ENCODE measurements at regions not wholly inside any gene's neighbourhood (a gene's known extent, or its start where the extent isn't known, plus 50 kb on each side); places are given as distances from the start of the nearest gene placed in this dataset.

DNA sequence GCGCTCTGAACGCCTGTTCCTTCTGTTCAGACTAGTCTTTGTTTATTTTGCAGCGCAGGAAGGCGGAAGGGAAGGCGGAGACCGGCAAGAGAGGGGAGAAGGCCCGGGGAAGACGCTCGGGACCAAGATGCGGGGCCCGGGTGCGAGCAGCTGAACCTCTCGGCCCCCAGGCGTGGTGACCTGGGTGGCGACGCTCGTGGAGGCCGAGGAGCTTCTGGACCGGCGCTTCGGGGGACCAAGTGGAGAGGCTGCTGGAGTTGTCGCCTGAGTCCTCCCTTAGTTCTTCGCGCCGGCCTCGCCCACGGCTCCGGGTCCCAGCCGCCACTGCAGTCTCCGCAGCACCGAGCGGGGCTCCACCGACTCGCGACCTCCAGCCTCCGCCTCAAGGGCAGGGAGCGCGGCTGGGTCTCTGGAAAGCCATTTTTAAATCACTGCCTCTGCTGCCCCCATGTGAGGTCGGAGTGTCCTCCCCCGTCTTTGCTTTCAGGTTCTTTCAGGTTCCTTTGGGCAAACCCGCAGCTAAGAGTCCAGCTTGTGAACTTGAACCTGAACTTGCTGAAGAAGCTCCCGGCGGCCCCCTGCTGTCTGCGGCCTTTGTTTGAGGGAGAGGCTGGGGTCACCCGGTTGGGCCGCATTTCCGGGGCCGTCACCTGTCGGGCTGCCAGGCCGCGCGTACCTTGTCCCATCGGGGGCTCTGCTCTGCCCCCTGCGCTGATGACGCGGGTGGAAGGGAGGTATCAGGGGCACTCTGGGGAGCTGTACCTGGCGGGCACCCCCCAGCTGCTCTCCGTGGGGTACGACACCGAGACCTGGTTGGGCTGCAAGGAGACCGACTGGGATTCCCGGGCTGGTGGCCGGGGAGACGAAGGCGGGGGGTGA is 136.0 kb downstream of the KIF20B start:
- H3F3A ChIP-seq (ENCODE audit: insufficient read depth, low read length), result no peaks in the 10 kb centered on the region
- no peaks in the 10 kb centered on the region for H3K27me3 ChIP-seq (replicated peaks; ENCODE audit: insufficient read depth, low read length)
- H3K4me3 ChIP-seq (ENCODE audit: low read length), result peak overlapping the region; percentile 71
- H2AFZ ChIP-seq (ENCODE audit: low read length), result peak overlapping the region; percentile 92
- no peak overlapping the region for H3K27ac ChIP-seq (ENCODE audit: low read length)
- H3K4me2 ChIP-seq (ENCODE audit: low read depth, low read length), result peak overlapping the region; percentile 89
- no peaks in the 10 kb centered on the region for H3K9me3 ChIP-seq (replicated peaks; ENCODE audit: insufficient read depth, low read length)
- peak overlapping the region; percentile 55; the same call in 1 of the 2 replicates for H3K9ac ChIP-seq (ENCODE audit: low read length)
- no peaks in the 10 kb centered on the region for H3K36me3 ChIP-seq (replicated peaks; ENCODE audit: insufficient read depth, low read length)
- no peaks in the 10 kb centered on the region for H3K9me2 ChIP-seq (replicated peaks; ENCODE audit: insufficient read depth, low read length)
- peak; percentile 34 for DNase-seq
- TF ChIP-seq, protein P1, sequence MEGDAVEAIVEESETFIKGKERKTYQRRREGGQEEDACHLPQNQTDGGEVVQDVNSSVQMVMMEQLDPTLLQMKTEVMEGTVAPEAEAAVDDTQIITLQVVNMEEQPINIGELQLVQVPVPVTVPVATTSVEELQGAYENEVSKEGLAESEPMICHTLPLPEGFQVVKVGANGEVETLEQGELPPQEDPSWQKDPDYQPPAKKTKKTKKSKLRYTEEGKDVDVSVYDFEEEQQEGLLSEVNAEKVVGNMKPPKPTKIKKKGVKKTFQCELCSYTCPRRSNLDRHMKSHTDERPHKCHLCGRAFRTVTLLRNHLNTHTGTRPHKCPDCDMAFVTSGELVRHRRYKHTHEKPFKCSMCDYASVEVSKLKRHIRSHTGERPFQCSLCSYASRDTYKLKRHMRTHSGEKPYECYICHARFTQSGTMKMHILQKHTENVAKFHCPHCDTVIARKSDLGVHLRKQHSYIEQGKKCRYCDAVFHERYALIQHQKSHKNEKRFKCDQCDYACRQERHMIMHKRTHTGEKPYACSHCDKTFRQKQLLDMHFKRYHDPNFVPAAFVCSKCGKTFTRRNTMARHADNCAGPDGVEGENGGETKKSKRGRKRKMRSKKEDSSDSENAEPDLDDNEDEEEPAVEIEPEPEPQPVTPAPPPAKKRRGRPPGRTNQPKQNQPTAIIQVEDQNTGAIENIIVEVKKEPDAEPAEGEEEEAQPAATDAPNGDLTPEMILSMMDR (IDR thresholded peaks at IDR 0.05; ENCODE audit: low read length), result peak; percentile 3; the same call in 1 of the 2 replicates
- no peak for TF ChIP-seq EZH2phosphoT487 (IDR thresholded peaks at IDR 0.05; ENCODE audit: low read length)
- H3K4me1 ChIP-seq (ENCODE audit: low read length), result no peaks in the 10 kb centered on the region
- H4K20me1 ChIP-seq (ENCODE audit: insufficient read depth, low read length), result no peaks in the 10 kb centered on the region
- no peaks in the 10 kb centered on the region for H3K79me2 ChIP-seq (ENCODE audit: low read length)

DNA sequence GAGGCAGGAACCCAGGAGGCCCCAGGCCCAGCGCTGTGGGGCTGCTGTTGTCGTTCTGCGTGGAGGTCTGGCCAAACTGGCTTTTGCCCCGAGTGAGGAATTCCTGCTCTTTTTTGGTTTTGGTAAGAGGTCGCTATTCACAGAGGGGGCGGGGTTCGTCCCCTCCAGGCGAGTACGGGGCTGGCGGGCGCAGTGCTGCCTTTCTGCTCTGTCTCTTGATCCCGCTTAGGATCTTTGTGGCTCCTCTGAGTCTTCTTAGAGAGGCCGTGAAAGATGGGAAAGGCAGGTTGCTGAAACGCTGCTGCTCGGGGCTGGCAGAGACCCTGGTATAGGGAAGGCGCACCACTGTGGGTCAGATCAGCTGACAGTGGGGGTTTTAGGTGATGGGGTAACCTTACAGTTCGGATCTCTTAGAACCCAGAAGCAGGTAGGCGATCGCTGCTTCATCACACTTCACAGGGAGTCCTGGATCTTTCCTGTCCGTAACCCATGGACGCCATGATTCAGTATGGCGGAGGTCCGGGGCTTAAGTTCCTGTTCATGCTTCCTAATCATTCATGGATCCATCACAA is 136.7 kb downstream of the KIF20B start:
- Histone ChIP-seq H3K9me3 (replicated peaks; ENCODE audit: insufficient read depth, low read length) (no peaks in the 10 kb centered on the region), H3K9me2 (replicated peaks; ENCODE audit: insufficient read depth, low read length) (no peaks in the 10 kb centered on the region), H3K36me3 (replicated peaks; ENCODE audit: insufficient read depth, low read length) (no peaks in the 10 kb centered on the region), H3F3A (ENCODE audit: insufficient read depth, low read length) (no peaks in the 10 kb centered on the region), H3K4me2 (ENCODE audit: low read depth, low read length) (peak overlapping the region; percentile 89; the same call in 1 of the 2 replicates), H3K4me3 (ENCODE audit: low read length) (peak overlapping the region; percentile 71), H3K27ac (ENCODE audit: low read length) (no peak overlapping the region), H3K79me2 (ENCODE audit: low read length) (no peaks in the 10 kb centered on the region), H3K27me3 (replicated peaks; ENCODE audit: insufficient read depth, low read length) (no peaks in the 10 kb centered on the region), H3K4me1 (ENCODE audit: low read length) (no peaks in the 10 kb centered on the region), H3K9ac (ENCODE audit: low read length) (no peak overlapping the region; the same call in 1 of the 2 replicates), H4K20me1 (ENCODE audit: insufficient read depth, low read length) (no peaks in the 10 kb centered on the region), H2AFZ (ENCODE audit: low read length) (peak overlapping the region; percentile 92)
- TF ChIP-seq EZH2phosphoT487 (IDR thresholded peaks at IDR 0.05; ENCODE audit: low read length), result no peak
- no peak for TF ChIP-seq EZH2 (optimal IDR thresholded peaks at IDR 0.05; ENCODE audit: low read depth, low read length)
- TF ChIP-seq, protein P1 (IDR thresholded peaks at IDR 0.05; ENCODE audit: low read length), result no peak
- no peak for DNase-seq

DNA sequence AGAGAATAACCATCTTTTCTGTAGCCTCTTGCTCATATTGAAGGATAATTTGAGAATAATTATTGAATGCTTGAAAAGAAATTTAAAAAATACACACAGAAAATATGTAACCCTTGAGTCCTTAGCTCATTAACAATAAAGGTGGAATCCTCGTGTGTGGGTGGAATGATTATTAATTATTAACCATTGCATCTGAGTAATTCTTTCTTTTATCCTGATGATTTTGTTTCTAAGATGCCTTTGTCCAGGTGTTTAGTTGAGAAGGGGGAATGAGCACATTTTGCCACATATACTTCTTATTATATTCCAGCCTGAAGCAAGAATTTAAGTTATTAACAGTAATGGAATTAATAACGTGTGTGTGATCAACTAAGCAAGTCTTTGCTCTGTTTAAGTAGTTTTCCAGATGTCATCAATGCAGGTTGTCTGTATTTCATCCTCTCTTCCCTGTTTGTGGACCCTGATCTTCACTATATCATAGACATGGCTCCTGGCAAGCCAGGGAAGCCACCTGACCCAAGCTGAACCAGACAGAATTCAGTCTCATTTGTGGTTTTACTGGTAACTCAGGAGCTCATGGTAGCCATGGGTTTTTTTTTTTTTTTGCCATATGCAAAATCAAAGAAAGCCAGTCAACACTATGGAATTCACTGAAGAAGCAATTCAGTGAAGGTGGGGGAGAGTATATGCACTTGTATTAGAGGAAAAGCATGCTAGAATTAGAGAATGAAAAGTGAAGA is 144.3 kb downstream of the KIF20B start:
- Histone ChIP-seq H2AFZ (ENCODE audit: low read length) (no peak overlapping the region), H3K27ac (ENCODE audit: low read length) (no peak overlapping the region), H3K4me1 (ENCODE audit: low read length) (peaks cover 7% of the 10 kb centered on the region), H3K79me2 (ENCODE audit: low read length) (no peaks in the 10 kb centered on the region), H3K27me3 (replicated peaks; ENCODE audit: insufficient read depth, low read length) (no peaks in the 10 kb centered on the region), H3K4me2 (ENCODE audit: low read depth, low read length) (no peak overlapping the region), H4K20me1 (ENCODE audit: insufficient read depth, low read length) (no peaks in the 10 kb centered on the region), H3F3A (ENCODE audit: insufficient read depth, low read length) (no peaks in the 10 kb centered on the region), H3K9ac (ENCODE audit: low read length) (no peak overlapping the region), H3K36me3 (replicated peaks; ENCODE audit: insufficient read depth, low read length) (no peaks in the 10 kb centered on the region), H3K9me3 (replicated peaks; ENCODE audit: insufficient read depth, low read length) (no peaks in the 10 kb centered on the region), H3K4me3 (ENCODE audit: low read length) (no peak overlapping the region), H3K9me2 (replicated peaks; ENCODE audit: insufficient read depth, low read length) (no peaks in the 10 kb centered on the region)
- TF ChIP-seq, protein P1 (IDR thresholded peaks at IDR 0.05; ENCODE audit: low read length), result no peak
- TF ChIP-seq EZH2 (optimal IDR thresholded peaks at IDR 0.05; ENCODE audit: low read depth, low read length), result no peak
- TF ChIP-seq EZH2phosphoT487 (IDR thresholded peaks at IDR 0.05; ENCODE audit: low read length), result no peak
- DNase-seq, result no peak

All from MM.1S (cell line).